Subcutaneous abdominal adipose tissue (tissue), 5 donors: ENCODE measurements at regions not wholly inside any gene's neighbourhood (a gene's known extent, or its start where the extent isn't known, plus 50 kb on each side); places are given as distances from the start of the nearest gene placed in this dataset.
"Not testable (repeated sequence)": the region's sequence is repeated elsewhere in the genome, so short reads cannot be mapped to it uniquely, and the experiment has no call there.

ENCODE experiments used
- H3K27ac ChIP-seq: one replicate; pipeline ENCODE4 v1.7.0; 2013; ENCODE audit warnings: low read depth, mild to moderate bottlenecking, inconsistent platforms, low read length, moderate library complexity
- H3K27me3 ChIP-seq, 5 donors: one replicate each; pipeline ENCODE4 v1.7.0; 2013; ENCODE audit warnings: low read length in 5 of 5, inconsistent platforms in 1 of 5; ENCODE audit not compliant: control insufficient read depth in 5 of 5, insufficient read depth in 4 of 5
- H3K36me3 ChIP-seq, 5 donors: one replicate each; pipeline ENCODE4 v1.7.0; 2013; ENCODE audit warnings: low read length in 5 of 5; ENCODE audit not compliant: control insufficient read depth in 5 of 5, insufficient read depth in 5 of 5
- H3K4me1 ChIP-seq, 5 donors: one replicate each; pipeline ENCODE4 v1.7.0; 2013; ENCODE audit warnings: low read length in 5 of 5, mild to moderate bottlenecking in 3 of 5, moderate library complexity in 1 of 5; ENCODE audit not compliant: control insufficient read depth in 5 of 5, insufficient read depth in 5 of 5
- H3K4me3 ChIP-seq, 5 donors: one replicate each; pipeline ENCODE4 v1.7.0; 2013; ENCODE audit warnings: low read length in 5 of 5, low read depth in 1 of 5
- H3K9ac ChIP-seq, 5 donors: one replicate each; pipeline ENCODE4 v1.7.0; 2013; ENCODE audit warnings: low read length in 5 of 5, mild to moderate bottlenecking in 4 of 5, moderate library complexity in 3 of 5
- H3K9me3 ChIP-seq, 5 donors: one replicate each; pipeline ENCODE4 v1.7.0; 2013; ENCODE audit warnings: low read length in 5 of 5; ENCODE audit not compliant: control insufficient read depth in 5 of 5
- donor health status: healthy.
- donor health status: healthy.
- donor health status: healthy.
- donor health status: healthy.
- donor health status: healthy.

DNA sequence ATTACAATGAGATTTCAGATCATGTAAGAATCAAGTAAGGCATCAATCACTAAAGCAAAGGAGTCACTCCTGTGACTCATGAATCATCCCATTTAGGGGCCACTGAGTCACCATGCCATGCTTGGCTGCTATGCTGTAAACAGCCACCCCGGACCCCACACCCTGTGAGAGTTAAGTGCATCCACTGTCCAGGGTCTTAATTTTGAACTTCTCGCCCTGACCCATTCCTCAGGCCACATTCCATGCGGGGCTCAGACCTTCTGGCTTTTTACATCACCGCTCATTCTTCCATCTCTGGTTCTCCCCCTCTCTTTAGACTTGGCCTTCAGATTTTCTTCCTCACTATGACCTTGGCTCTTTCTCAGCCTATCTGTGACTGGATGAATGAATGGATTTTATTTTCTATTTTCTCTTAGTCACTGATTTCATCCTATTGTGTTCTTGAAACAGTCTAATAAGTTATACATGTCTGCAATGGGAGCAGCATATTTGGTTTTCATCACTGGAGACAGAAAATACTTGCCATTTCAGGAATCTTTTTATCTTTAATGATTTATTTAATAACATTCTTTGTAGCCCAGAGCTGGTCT is 239.6 kb downstream of the SKIDA1 start:
- Histone ChIP-seq H3K27ac (no peak overlapping the region), H3K36me3 (no peaks in the 10 kb centered on the region), H3K9me3 (no peaks in the 10 kb centered on the region), H3K4me3 (no peak overlapping the region), H3K27me3 (no peaks in the 10 kb centered on the region), H3K4me1 (peaks cover 0 to 11% (median 5%) of the 10 kb centered on the region in 5 donors), H3K9ac (no peak overlapping the region)

GRCh38 chr10:21285207-21285606 is 240.3 kb downstream of the SKIDA1 start:
- no peak overlapping the region for H3K27ac ChIP-seq
- no peaks in the 10 kb centered on the region for H3K9me3 ChIP-seq
- H3K4me1 ChIP-seq, result peaks cover 0 to 11% (median 5%) of the 10 kb centered on the region in 5 donors
- H3K27me3 ChIP-seq, result no peaks in the 10 kb centered on the region
- no peak overlapping the region for H3K9ac ChIP-seq
- H3K4me3 ChIP-seq, result no peak overlapping the region
- no peaks in the 10 kb centered on the region for H3K36me3 ChIP-seq

GRCh38 chr10:21284301-21284700 is 241.2 kb downstream of the SKIDA1 start:
- Histone ChIP-seq H3K9me3 (no peaks in the 10 kb centered on the region), H3K27me3 (no peaks in the 10 kb centered on the region), H3K4me3 (no peak overlapping the region), H3K9ac (no peak overlapping the region), H3K4me1 (peaks cover 0 to 5% (median 3%) of the 10 kb centered on the region in 5 donors), H3K36me3 (no peaks in the 10 kb centered on the region), H3K27ac (no peak overlapping the region)

GRCh38 chr10:21283053-21283452 is 242.4 kb downstream of the SKIDA1 start:
- not testable (repeated sequence) for H3K9me3 ChIP-seq, H3K27ac ChIP-seq, H3K9ac ChIP-seq, H3K27me3 ChIP-seq, H3K4me1 ChIP-seq, H3K4me3 ChIP-seq, H3K36me3 ChIP-seq

- Histone ChIP-seq H3K4me3 (no peak overlapping the region), H3K27me3 (no peaks in the 10 kb centered on the region), H3K27ac (no peak overlapping the region), H3K36me3 (no peaks in the 10 kb centered on the region), H3K9ac (no peak overlapping the region), H3K9me3 (no peaks in the 10 kb centered on the region), H3K4me1 (peaks cover 0 to 5% (median 4%) of the 10 kb centered on the region in 5 donors)
Measured at GRCh38 chr10:21281765-21282484, 243.6 kb downstream of the SKIDA1 start.

DNA sequence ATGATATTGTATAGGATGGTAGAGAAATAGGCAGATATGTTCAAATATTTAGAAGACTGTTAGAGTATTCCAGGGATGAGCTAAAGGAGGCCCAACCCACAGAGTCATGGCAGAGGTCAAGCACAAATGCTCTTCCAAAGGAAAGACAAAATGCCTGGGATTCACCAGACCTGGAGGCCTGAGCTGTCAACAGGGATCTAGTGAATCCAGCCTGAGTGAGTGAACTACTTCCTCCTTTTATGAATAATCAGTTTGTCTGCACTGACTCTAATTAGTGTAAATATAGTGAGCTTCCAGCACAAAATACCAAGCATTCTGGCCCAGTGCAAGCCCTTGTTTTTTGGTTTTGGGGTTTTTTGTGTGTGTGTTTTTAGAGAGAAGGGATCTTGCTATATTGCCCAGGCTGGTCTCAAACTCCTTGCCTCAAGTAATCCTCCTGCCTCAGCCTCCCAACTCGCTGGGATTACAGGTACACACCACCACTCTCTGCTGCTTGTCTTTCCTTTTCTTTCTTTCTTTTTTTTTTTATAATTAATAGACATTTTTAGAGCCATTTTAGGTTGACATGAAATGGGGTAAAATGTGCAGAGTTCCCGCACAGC is 244.4 kb downstream of the SKIDA1 start:
- H3K9ac ChIP-seq, result no peak overlapping the region
- no peaks in the 10 kb centered on the region for H3K9me3 ChIP-seq
- H3K4me3 ChIP-seq, result no peak overlapping the region
- no peak overlapping the region for H3K27ac ChIP-seq
- H3K36me3 ChIP-seq, result no peaks in the 10 kb centered on the region
- no peaks in the 10 kb centered on the region for H3K27me3 ChIP-seq
- peaks cover 0 to 5% (median 4%) of the 10 kb centered on the region in 5 donors for H3K4me1 ChIP-seq

DNA sequence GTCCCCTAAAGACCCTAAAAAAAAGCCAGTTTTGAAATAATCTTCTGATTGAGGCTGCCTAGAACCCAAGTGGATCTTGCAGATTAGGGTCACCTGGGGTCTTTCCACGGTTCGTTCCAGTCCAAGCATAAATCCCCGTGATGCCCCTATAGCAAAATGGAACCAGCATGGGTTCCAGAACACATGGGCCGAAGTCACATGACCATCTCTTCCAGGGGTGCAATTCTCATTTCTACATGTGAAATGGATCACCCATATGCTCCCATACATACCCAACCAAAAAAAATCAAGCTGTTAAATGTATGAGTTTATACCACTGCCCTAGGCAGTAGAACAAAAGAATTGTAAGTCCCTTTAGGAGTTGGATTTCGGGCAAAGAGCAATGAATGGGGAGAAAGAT is 245.4 kb downstream of the SKIDA1 start:
- no peak overlapping the region for H3K9ac ChIP-seq
- H3K4me3 ChIP-seq, result no peak overlapping the region
- no peaks in the 10 kb centered on the region for H3K27me3 ChIP-seq
- no peaks in the 10 kb centered on the region for H3K36me3 ChIP-seq
- H3K9me3 ChIP-seq, result peaks cover 0 to under 1% (median 0%) of the 10 kb centered on the region in 5 donors
- no peak overlapping the region for H3K27ac ChIP-seq
- peaks cover 0 to 5% (median 4%) of the 10 kb centered on the region in 5 donors for H3K4me1 ChIP-seq

- Histone ChIP-seq H3K9me3 (peaks cover 0 to 4% (median 0%) of the 10 kb centered on the region in 5 donors), H3K9ac (no peak overlapping the region), H3K4me1 (peaks cover 0 to 5% (median 4%) of the 10 kb centered on the region in 5 donors), H3K27me3 (no peaks in the 10 kb centered on the region), H3K4me3 (no peak overlapping the region), H3K27ac (no peak overlapping the region), H3K36me3 (no peaks in the 10 kb centered on the region)
Measured at GRCh38 chr10:21279217-21279575, 246.3 kb downstream of the SKIDA1 start.

GRCh38 chr10:21278491-21279216 is 246.8 kb downstream of the SKIDA1 start:
- no peak overlapping the region for H3K9ac ChIP-seq
- H3K27me3 ChIP-seq, result no peaks in the 10 kb centered on the region
- H3K36me3 ChIP-seq, result no peaks in the 10 kb centered on the region
- no peak overlapping the region for H3K27ac ChIP-seq
- H3K4me3 ChIP-seq, result no peak overlapping the region
- H3K9me3 ChIP-seq, result peaks cover 0 to 4% (median 0%) of the 10 kb centered on the region in 5 donors
- peaks cover 0 to 5% (median 4%) of the 10 kb centered on the region in 5 donors for H3K4me1 ChIP-seq
